PC-9 (cell line): ENCODE measurements at regions not wholly inside any gene's neighbourhood (a gene's known extent, or its start where the extent isn't known, plus 50 kb on each side); places are given as distances from the start of the nearest gene placed in this dataset.

Experiments
- BruUV-seq: library from RNA; stranded (reverse); fragments of 400-500 nt; replicated peaks from 2 replicates; lab custom pipeline; 2021; lab: Mats Ljungman, UMichigan
- CTCF ChIA-PET: fragments of 300-600 bp; sonication (Branson Sonifier 250); formaldehyde crosslinking; loops from one replicate; lab custom pipeline; 2022; ENCODE audit warnings: antibody characterized with exemption; lab: Charles Lee
- POLR2A ChIA-PET: fragments of 300-600 bp; sonication (Branson Sonifier 250); formaldehyde crosslinking; loops from one replicate; lab custom pipeline; 2022; ENCODE audit warnings: antibody characterized with exemption; ENCODE audit not compliant: unreplicated experiment; lab: Charles Lee
- DNase-seq, 2 experiments: peaks; one replicate each; pipeline versions ENCODE4 v3.0.0 to v3.0.0-alpha.2; 2015 to 2022; ENCODE audit warnings: mixed read lengths in 1 of 2
- H2AFZ ChIP-seq: fragments of 200-600 bp; sonication (generic); 2 replicates; pipeline ENCODE4 v1.8.1; 2017; ENCODE audit warnings: antibody characterized with exemption
- H3F3A ChIP-seq: fragments of 200-600 bp; sonication (generic); 2 replicates; pipeline ENCODE4 v1.8.1; 2017; ENCODE audit warnings: antibody characterized with exemption, mild to moderate bottlenecking, low read depth; ENCODE audit not compliant: insufficient read depth
- H3K27ac ChIP-seq: fragments of 200-600 bp; sonication (generic); 2 replicates; pipeline ENCODE4 v1.6.1; 2016; ENCODE audit warnings: mixed run types
- H3K27me3 ChIP-seq: fragments of 200-600 bp; sonication (generic); 2 replicates; pipeline ENCODE4 v1.6.1; 2016; ENCODE audit warnings: low read depth, mixed run types; ENCODE audit not compliant: insufficient read depth
- H3K36me3 ChIP-seq: fragments of 200-600 bp; sonication (generic); 2 replicates; pipeline ENCODE4 v1.6.1; 2016; ENCODE audit warnings: low read depth, mixed run types
- H3K4me1 ChIP-seq: fragments of 200-600 bp; sonication (generic); replicated peaks from 2 replicates; pipeline ENCODE4 v1.6.1; 2016; ENCODE audit warnings: mixed run types; ENCODE audit not compliant: insufficient read depth
- H3K4me2 ChIP-seq: fragments of 200-600 bp; sonication (generic); 2 replicates; pipeline ENCODE4 v1.6.1; 2017; ENCODE audit warnings: mixed run types
- H3K4me3 ChIP-seq: fragments of 200-600 bp; sonication (generic); 2 replicates; pipeline ENCODE4 v1.6.1; 2016; ENCODE audit warnings: mixed run types
- H3K79me2 ChIP-seq: fragments of 200-600 bp; sonication (generic); 2 replicates; pipeline ENCODE4 v1.6.1; 2017; ENCODE audit warnings: low read depth, mixed run types
- H3K9me2 ChIP-seq: fragments of 200-600 bp; sonication (generic); 2 replicates; pipeline ENCODE4 v1.8.1; 2017; ENCODE audit warnings: mild to moderate bottlenecking; ENCODE audit not compliant: insufficient read depth
- H3K9me3 ChIP-seq: fragments of 200-600 bp; sonication (generic); 2 replicates; pipeline ENCODE4 v1.8.1; 2016; ENCODE audit warnings: low read depth; ENCODE audit not compliant: insufficient read depth
- H4K20me1 ChIP-seq: fragments of 200-600 bp; sonication (generic); 2 replicates; pipeline ENCODE4 v1.8.1; 2017; ENCODE audit not compliant: insufficient read depth
- CTCF ChIP-seq: fragments of 200-600 bp; sonication (generic); conservative IDR thresholded peaks from 2 replicates; pipeline ENCODE4 v1.6.1; 2017; ENCODE audit warnings: mixed run types, antibody characterized with exemption, mild to moderate bottlenecking, moderate library complexity
- EZH2 ChIP-seq: fragments of 200-600 bp; sonication (generic); IDR thresholded peaks from 2 replicates; pipeline ENCODE4 v1.8.0; 2017; ENCODE audit warnings: antibody characterized with exemption, low read depth
- intact Hi-C: fragments of 100-400 bp; cut with micrococcal nuclease; formaldehyde crosslinking; loops from one replicate; pipeline ENCODE4 v1.10.0; 2022; ENCODE audit not compliant: unreplicated experiment

GRCh38 chr5:58072300-58072965 lies 387.5 kb downstream of the PLK2 start:
- intact Hi-C loops: no loop called here
- 0 out of 2 replicates have a peak, but pooled peaks cover 5% of the 10 kb centered on the region for H3K36me3 ChIP-seq
- H3K4me2 ChIP-seq: no peak overlapping the region
- no peaks in the 10 kb centered on the region for H4K20me1 ChIP-seq
- H2AFZ ChIP-seq: no peak overlapping the region
- peaks cover 23% of the 10 kb centered on the region for H3K4me1 ChIP-seq
- no peak overlapping the region for H3K27ac ChIP-seq
- ChIA-PET POLR2A (interaction anchor here (0.5 kb wide), 1 partner anchor 35 kb away, joined by 6 read pairs; no protein-coding TSS in a partner anchor), CTCF (no interaction called here)
- TF ChIP-seq CTCF (no peak), EZH2 (no peak)
- 0 out of 2 replicates have a peak, but pooled peaks cover 5% of the 10 kb centered on the region for H3F3A ChIP-seq
- no peak for DNase-seq
- no peaks in the 10 kb centered on the region for H3K27me3 ChIP-seq
- H3K79me2 ChIP-seq: no peaks in the 10 kb centered on the region
- H3K9me3 ChIP-seq: peaks cover 21% of the 10 kb centered on the region
- no peaks in the 10 kb centered on the region for H3K9me2 ChIP-seq
- BruUV-seq: no TSS peak
- H3K4me3 ChIP-seq: no peak overlapping the region

DNA sequence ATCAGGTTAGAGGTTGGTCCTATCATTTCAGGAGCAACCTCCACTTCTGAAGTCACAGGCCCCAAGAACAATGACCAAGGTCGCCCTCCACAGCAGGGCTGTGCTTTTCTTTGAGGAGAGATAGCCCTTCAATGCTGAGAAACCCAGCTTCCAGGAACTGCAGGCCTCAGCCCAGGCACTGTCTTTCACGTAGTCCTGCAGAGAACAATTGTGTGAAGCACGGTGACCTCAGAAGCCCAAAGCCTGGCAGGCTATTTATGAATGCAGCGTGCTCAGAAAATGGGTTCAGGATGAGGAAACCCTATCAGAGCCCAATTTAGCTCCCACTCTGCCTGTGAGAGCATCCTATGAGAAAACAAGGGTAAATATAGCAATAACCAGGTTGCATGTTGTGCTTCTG lies 388.3 kb downstream of the PLK2 start:
- H2AFZ ChIP-seq: no peak overlapping the region
- intact Hi-C loops: no loop called here
- no peak overlapping the region for H3K27ac ChIP-seq
- H3K9me2 ChIP-seq: no peaks in the 10 kb centered on the region
- 0 out of 2 replicates have a peak, but pooled peaks cover 5% of the 10 kb centered on the region for H3F3A ChIP-seq
- no peak for TF ChIP-seq CTCF
- no peak for TF ChIP-seq EZH2
- POLR2A ChIA-PET: no interaction called here
- H3K4me3 ChIP-seq: no peak overlapping the region
- no peaks in the 10 kb centered on the region for H3K79me2 ChIP-seq
- no peaks in the 10 kb centered on the region for H4K20me1 ChIP-seq
- CTCF ChIA-PET: no interaction called here
- no peak for DNase-seq
- no peak overlapping the region for H3K4me2 ChIP-seq
- peaks cover 23% of the 10 kb centered on the region for H3K4me1 ChIP-seq
- no peaks in the 10 kb centered on the region for H3K27me3 ChIP-seq
- 0 out of 2 replicates have a peak, but pooled peaks cover 5% of the 10 kb centered on the region for H3K36me3 ChIP-seq
- H3K9me3 ChIP-seq: peaks cover 21% of the 10 kb centered on the region
- BruUV-seq: no TSS peak

DNA sequence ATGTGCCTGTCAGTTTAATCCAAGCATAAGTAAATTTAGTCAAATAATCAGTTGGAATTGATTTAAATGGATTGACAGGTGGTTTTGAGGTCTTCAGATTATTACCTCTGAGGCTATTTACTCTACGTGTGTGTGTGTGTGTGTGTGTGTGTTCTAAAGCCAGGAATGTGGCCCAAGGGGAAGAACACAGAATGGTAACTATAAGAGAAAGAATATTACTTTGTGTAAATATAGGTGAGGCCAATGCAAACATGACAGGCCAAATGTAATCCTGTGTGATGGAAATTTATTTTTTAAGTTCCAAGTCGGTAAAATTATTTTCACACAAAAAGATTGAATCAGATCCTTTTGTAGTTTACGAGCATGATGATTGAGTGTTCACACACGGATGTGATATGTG lies 390.0 kb downstream of the PLK2 start:
- CTCF ChIA-PET: no interaction called here

More for the DNA sequence above, 390.0 kb downstream of the PLK2 start:
- H3K36me3 ChIP-seq: no peaks in the 10 kb centered on the region
- no peaks in the 10 kb centered on the region for H3K79me2 ChIP-seq
- peaks cover 23% of the 10 kb centered on the region for H3K4me1 ChIP-seq
- BruUV-seq: no TSS peak
- POLR2A ChIA-PET: no interaction called here
- H3K27ac ChIP-seq: peak overlapping the region; percentile 65
- no peaks in the 10 kb centered on the region for H4K20me1 ChIP-seq
- intact Hi-C loops: no loop called here
- no peak overlapping the region for H3K4me3 ChIP-seq
- no peak overlapping the region for H2AFZ ChIP-seq
- TF ChIP-seq CTCF: no peak
- TF ChIP-seq EZH2: no peak
- H3F3A ChIP-seq: 0 out of 2 replicates have a peak, but pooled peaks cover 5% of the 10 kb centered on the region
- peaks cover 10% of the 10 kb centered on the region; the same call in 1 of the 2 replicates for H3K9me3 ChIP-seq
- no peaks in the 10 kb centered on the region for H3K27me3 ChIP-seq
- no peaks in the 10 kb centered on the region for H3K9me2 ChIP-seq
- peak in 1 of 2 experiments; percentile 89 for DNase-seq
- peak overlapping the region; percentile 44 for H3K4me2 ChIP-seq
